SK-N-SH treated with all-trans-retinoic acid at 6 μM for 48 hours (cell line): ENCODE measurements at regions not wholly inside any gene's neighbourhood (a gene's known extent, or its start where the extent isn't known, plus 50 kb on each side); places are given as distances from the start of the nearest gene placed in this dataset.

ENCODE experiments used
- ARNTL ChIP-seq: fragments of 450-650 bp; formaldehyde crosslinking; IDR thresholded peaks from 2 replicates; pipeline ENCODE4 v1.5.0; 2020; ENCODE audit warnings: low read depth, mild to moderate bottlenecking, moderate library complexity, borderline replicate concordance
- BACH2 ChIP-seq: fragments of 250-450 bp; sonication (Bioruptor Pico); IDR thresholded peaks from 2 replicates; pipeline ENCODE4 v1.9.0; 2021; ENCODE audit warnings: mild to moderate bottlenecking, borderline replicate concordance
- CREB5 ChIP-seq: fragments of 250-450 bp; sonication (Bioruptor Pico); IDR thresholded peaks from 2 replicates; pipeline ENCODE4 v1.5.1; 2020; ENCODE audit warnings: low read depth, mild to moderate bottlenecking, moderate library complexity
- CSDC2 ChIP-seq: fragments of 250-450 bp; sonication (Bioruptor Pico); IDR thresholded peaks from 2 replicates; pipeline ENCODE4 v1.5.0; 2020; ENCODE audit warnings: mild to moderate bottlenecking, moderate library complexity
- ISL1 ChIP-seq: fragments of 250-450 bp; sonication (Bioruptor Pico); IDR thresholded peaks from 2 replicates; pipeline ENCODE4 v2.1.2; 2022; ENCODE audit warnings: mild to moderate bottlenecking, moderate library complexity
- RARB ChIP-seq: fragments of 250-450 bp; sonication (Bioruptor Pico); IDR thresholded peaks from 2 replicates; pipeline ENCODE4 v1.8.0; 2021; ENCODE audit warnings: mild to moderate bottlenecking, moderate library complexity
- TCF4 ChIP-seq: fragments of 250-450 bp; sonication (Bioruptor Pico); IDR thresholded peaks from 2 replicates; pipeline ENCODE4 v1.8.0; 2021; ENCODE audit warnings: mild to moderate bottlenecking, moderate library complexity, borderline replicate concordance
- TSHZ2 ChIP-seq: fragments of 250-450 bp; sonication (Bioruptor Pico); IDR thresholded peaks from 2 replicates; pipeline ENCODE4 v1.5.0; 2020; ENCODE audit warnings: mild to moderate bottlenecking, moderate library complexity
- ZFP3 ChIP-seq: fragments of 250-450 bp; sonication (Bioruptor Pico); IDR thresholded peaks from 2 replicates; pipeline ENCODE4 v1.5.0; 2020; ENCODE audit warnings: mild to moderate bottlenecking, moderate library complexity
- ZNF8 ChIP-seq: fragments of 450-650 bp; formaldehyde crosslinking; IDR thresholded peaks from 2 replicates; pipeline ENCODE4 v1.5.0; 2020; ENCODE audit warnings: mild to moderate bottlenecking, moderate library complexity
- TF ChIP-seq, protein P1 (sequence below): fragments of 250-450 bp; sonication (Bioruptor Pico); IDR thresholded peaks from 2 replicates; pipeline ENCODE4 v1.8.0; 2020; ENCODE audit warnings: mild to moderate bottlenecking, moderate library complexity, borderline replicate concordance

- TF ChIP-seq CREB5 (CRISPR knock-in tag) (no peak), ZFP3 (no peak), TCF4 (CRISPR knock-in tag) (no peak), ZNF8 (CRISPR knock-in tag) (no peak), TSHZ2 (CRISPR knock-in tag) (no peak), ISL1 (CRISPR knock-in tag) (no peak), RARB (CRISPR knock-in tag) (no peak), ARNTL (CRISPR knock-in tag) (no peak), BACH2 (CRISPR knock-in tag) (no peak), CSDC2 (no peak)
- TF ChIP-seq, protein P1, sequence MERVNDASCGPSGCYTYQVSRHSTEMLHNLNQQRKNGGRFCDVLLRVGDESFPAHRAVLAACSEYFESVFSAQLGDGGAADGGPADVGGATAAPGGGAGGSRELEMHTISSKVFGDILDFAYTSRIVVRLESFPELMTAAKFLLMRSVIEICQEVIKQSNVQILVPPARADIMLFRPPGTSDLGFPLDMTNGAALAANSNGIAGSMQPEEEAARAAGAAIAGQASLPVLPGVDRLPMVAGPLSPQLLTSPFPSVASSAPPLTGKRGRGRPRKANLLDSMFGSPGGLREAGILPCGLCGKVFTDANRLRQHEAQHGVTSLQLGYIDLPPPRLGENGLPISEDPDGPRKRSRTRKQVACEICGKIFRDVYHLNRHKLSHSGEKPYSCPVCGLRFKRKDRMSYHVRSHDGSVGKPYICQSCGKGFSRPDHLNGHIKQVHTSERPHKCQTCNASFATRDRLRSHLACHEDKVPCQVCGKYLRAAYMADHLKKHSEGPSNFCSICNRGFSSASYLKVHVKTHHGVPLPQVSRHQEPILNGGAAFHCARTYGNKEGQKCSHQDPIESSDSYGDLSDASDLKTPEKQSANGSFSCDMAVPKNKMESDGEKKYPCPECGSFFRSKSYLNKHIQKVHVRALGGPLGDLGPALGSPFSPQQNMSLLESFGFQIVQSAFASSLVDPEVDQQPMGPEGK (CRISPR knock-in tag), result no peak
Measured at GRCh38 chr2:182530636-182531035, 103.8 kb upstream of the PDE1A start.
